8988T (cell line): ENCODE measurements at regions not wholly inside any gene's neighbourhood (a gene's known extent, or its start where the extent isn't known, plus 50 kb on each side); places are given as distances from the start of the nearest gene placed in this dataset.
"Not testable (repeated sequence)": the region's sequence is repeated elsewhere in the genome, so short reads cannot be mapped to it uniquely, and the experiment has no call there.

Experiments
- DNase-seq: peaks from one replicate; pipeline ENCODE4 v3.0.0; 2011

GRCh38 chr2:220387758-220388157, 760.3 kb downstream of the SLC4A3 start:
- not testable (repeated sequence) for DNase-seq

GRCh38 chr2:220393711-220394110, 766.3 kb downstream of the SLC4A3 start:
- no peak for DNase-seq

- DNase-seq = no peak
Measured at GRCh38 chr2:220394433-220394832, 767.0 kb downstream of the SLC4A3 start.

GRCh38 chr2:220396287-220396686, 768.9 kb downstream of the SLC4A3 start:
- no peak for DNase-seq

GRCh38 chr2:220410296-220410695, 782.9 kb downstream of the SLC4A3 start:
- no peak for DNase-seq

- DNase-seq = no peak
Measured at GRCh38 chr2:220417503-220417902, 790.1 kb downstream of the SLC4A3 start.

GRCh38 chr2:220419647-220420046, 792.2 kb downstream of the SLC4A3 start:
- no peak for DNase-seq

- DNase-seq = no peak
Measured at GRCh38 chr2:220420820-220421219, 793.4 kb downstream of the SLC4A3 start.

GRCh38 chr2:220422676-220423075, 795.2 kb downstream of the SLC4A3 start:
- DNase-seq = no peak

GRCh38 chr2:220424561-220424960, 797.1 kb downstream of the SLC4A3 start:
- no peak for DNase-seq

GRCh38 chr2:220432645-220433044, 805.2 kb downstream of the SLC4A3 start:
- no peak for DNase-seq

GRCh38 chr2:220433131-220433530, 805.7 kb downstream of the SLC4A3 start:
- no peak for DNase-seq

- DNase-seq = no peak
Measured at GRCh38 chr2:220434385-220434784, 807.0 kb downstream of the SLC4A3 start.

GRCh38 chr2:220437938-220438337, 810.5 kb downstream of the SLC4A3 start:
- no peak for DNase-seq

GRCh38 chr2:220440731-220441130, 813.3 kb downstream of the SLC4A3 start:
- no peak for DNase-seq

GRCh38 chr2:220441404-220441803, 814.0 kb downstream of the SLC4A3 start:
- no peak for DNase-seq

GRCh38 chr2:220442012-220442411, 814.6 kb downstream of the SLC4A3 start:
- no peak for DNase-seq

GRCh38 chr2:220445429-220446105, 818.1 kb downstream of the SLC4A3 start:
- no peak for DNase-seq

- DNase-seq = no peak
Measured at GRCh38 chr2:220446106-220446712, 818.8 kb downstream of the SLC4A3 start.

- no peak for DNase-seq
Measured at GRCh38 chr2:220450846-220451245, 823.4 kb downstream of the SLC4A3 start.

GRCh38 chr2:220451438-220451837, 824.0 kb downstream of the SLC4A3 start:
- DNase-seq = no peak

GRCh38 chr2:220452561-220452960, 825.1 kb downstream of the SLC4A3 start:
- no peak for DNase-seq

- no peak for DNase-seq
Measured at GRCh38 chr2:220455351-220455990, 828.0 kb downstream of the SLC4A3 start.

GRCh38 chr2:220458051-220458450, 830.6 kb downstream of the SLC4A3 start:
- no peak for DNase-seq
